Urothelium cell line (cell line): ENCODE measurements at regions not wholly inside any gene's neighbourhood (a gene's known extent, or its start where the extent isn't known, plus 50 kb on each side); places are given as distances from the start of the nearest gene placed in this dataset.

Experiments
- DNase-seq: peaks from one replicate; pipeline ENCODE4 v3.0.0; 2011; ENCODE audit warnings: low spot score, mixed read lengths
- FAIRE-seq: peaks from 2 replicates; lab custom pipeline; 2011; peaks lifted over from hg19 to GRCh38; lab: Jason Lieb, UNC

DNA sequence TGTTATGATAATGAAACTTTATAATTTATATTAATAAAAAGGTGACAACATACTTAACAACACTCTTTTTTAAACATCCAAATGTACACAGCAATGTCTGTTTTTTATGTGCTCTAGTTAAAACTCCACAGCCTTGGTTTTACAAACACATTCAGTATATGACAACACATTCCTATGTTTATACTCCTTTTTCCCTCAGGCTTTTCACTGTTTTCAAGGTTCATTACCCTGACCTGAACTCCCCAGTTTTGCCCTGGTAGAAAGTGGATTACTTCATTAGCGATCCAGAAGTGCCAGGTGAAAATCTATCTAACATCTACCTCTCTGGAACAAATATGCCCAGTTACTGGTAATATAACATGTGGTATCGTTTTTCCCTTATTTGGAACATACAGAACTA is 340.2 kb upstream of the DDHD1 start:
- FAIRE-seq (no peak), DNase-seq (no peak)

DNA sequence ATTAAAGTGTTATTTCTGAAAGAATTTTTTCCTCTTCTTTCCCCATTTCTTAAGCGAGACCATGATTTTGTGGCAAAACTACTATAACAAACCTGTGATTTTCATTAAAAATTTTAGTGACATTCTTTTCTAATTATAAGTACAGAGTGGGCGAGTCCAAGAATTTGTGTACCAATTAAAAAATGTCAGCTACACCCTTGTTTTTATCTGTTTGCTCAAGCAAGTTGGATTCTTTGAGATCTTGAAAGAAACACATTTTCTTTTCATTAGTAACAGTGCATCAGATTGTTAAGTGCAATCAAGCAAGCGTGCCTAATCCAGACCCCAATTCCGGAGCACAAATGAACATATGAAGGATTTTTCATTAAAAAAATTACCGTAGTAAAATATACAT is 338.8 kb upstream of the DDHD1 start:
- no peak for FAIRE-seq
- DNase-seq: no peak

DNA sequence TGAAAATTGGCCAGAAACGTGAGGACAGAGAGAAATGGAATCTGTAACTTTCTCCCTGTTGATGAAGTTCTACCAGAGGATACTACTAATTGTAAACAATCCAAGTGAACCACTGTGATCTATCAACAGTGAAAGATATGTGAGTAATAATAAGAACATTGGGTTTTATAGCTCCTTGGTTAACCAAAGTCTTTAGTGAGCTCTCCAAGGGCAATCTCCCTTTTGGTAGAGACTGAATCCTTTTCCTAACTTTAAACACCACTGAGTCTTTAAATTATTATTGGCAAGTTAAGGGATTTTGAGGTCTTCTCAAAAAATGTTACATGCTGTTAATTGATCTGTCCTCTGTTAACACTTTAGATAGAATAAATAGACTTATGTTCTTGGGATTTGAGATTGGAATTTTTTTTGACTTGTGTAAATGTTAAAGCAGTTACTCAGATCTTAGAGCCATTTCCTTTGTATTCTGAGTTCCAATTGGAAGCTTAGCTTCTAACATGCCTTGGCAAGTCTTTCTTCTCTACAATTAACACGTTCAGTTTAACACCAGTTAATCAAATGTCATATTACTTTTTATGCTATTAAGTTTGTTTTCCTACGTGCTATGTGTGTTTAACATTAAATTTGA is 338.2 kb upstream of the DDHD1 start:
- FAIRE-seq: no peak
- DNase-seq: no peak

DNA sequence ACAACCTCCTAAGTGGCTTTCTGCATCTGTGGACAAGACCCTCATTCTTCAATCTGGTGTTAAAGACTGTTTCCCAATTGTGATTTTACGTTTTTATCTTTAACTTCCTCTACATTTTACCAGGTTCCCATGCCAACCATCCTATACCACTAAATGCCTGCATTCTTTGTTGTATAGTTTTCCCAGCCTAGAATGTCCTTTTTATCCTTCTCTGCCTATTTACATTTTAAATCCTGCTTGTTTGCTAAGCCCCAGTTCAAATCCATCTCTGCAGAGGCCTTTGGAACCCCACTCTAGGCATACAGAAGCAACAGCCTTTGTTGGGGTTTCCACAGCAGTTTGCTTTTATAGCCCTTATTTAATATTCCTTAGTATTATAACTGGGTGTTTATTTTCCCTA is 325.1 kb upstream of the DDHD1 start:
- no peak for DNase-seq
- no peak for FAIRE-seq

DNA sequence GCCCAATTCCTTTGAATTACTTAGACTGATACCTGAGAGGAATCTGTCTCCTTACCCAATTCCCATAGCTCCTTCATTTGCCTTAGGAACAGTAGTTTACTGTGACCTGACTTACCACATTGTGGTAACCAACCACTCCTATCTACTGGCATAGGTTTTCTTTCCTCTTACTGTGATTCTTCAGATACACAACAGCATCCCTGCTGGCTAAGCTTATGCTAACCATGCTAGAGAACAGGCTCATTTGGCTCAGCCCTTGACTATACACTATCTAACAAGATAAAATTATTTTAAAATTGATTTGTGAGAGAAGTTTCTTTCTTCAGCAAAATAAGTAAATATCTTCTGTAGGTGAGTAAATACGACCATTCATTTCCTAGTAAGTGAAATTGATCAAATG is 320.4 kb upstream of the DDHD1 start:
- DNase-seq (no peak), FAIRE-seq (no peak)

DNA sequence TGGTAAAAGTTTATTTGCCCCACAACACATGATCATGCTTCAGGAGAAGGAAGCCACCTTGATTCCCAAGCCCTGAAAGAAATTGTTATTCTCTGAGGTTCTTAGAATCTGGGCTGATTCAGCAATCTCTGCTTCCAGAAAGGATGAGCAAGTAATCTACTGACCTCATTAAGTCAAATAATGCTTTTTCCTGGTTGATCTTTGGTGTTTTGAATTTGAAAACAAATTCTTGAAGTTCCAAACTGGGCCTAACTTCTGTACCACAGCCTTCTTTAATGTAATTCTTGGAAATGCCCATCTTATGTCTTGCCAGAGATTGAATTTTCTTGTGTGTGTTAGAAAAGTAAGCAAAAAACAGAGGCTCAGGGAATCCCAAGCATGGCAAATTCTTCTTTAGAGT is 319.2 kb upstream of the DDHD1 start:
- DNase-seq (no peak), FAIRE-seq (no peak)

DNA sequence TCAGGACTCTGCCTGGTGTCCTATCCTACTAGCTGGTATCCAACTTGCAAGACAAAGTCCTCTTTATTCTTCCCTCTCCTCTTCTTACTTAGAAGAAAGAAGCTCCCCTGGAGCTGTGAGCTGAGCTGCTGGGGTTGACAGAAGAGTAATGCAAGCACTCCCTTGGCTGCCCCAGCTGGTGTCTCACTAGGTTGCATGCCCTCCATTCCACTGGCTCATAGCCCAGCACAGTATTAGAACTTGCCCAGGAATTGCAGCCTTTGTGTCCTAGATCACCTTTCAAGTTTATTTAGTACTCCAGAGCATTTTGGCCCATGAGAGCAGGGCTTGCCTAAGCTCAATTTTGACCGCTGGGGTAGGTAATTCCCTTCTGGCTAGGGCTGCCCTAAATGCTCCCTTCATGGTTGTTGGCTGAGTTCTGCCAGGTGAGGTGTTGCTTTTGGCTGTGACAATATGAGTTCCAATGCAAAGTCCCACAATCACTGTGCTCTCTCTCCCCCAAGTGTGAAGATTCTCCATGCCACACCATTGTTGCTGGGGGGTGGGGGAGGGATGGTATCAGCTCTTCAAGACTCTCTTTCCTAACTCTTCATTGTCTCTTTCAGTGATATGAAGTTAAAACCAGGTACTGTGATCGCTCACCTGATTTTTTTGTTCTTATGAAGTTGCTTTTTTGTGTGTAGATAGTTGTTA is 317.4 kb upstream of the DDHD1 start:
- DNase-seq (no peak), FAIRE-seq (no peak)

DNA sequence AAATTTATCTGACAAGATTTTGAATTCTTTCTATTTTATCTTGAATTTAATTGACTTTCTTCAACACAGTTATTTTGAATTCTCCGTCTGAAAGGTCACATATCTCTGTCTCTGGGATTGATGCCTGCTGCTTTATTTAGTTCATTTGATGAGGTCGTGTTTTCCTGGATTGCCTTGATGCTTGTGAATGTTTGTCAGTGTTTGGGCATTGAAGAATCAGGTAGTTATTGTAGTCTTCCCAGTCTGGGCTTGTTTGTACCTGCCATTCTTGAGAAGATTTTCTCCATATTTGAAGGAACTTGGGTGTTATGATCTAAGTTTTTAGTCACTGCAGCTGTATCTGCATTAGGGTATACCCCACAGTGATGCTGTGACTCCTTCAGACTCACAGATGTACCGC is 315.8 kb upstream of the DDHD1 start:
- DNase-seq: no peak
- no peak for FAIRE-seq

DNA sequence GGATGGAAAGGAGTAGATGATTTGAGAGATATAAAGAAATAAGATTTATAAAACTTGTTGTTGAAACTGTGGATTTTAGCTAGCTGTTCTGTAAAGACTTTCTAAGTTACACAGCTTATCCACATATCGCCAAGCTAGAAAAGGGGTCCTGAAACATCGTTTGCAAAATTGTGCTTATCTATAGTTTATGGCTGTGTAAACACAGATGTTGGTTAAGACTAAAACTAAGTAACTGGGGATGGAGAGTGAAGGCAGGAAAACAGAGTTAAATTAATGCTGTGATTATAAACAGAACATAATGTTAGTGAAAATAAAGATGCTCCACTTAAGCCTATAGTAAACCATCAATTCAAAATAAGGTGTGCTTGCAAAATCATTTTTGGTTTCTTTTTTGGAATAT is 311.3 kb upstream of the DDHD1 start:
- no peak for DNase-seq
- no peak for FAIRE-seq

DNA sequence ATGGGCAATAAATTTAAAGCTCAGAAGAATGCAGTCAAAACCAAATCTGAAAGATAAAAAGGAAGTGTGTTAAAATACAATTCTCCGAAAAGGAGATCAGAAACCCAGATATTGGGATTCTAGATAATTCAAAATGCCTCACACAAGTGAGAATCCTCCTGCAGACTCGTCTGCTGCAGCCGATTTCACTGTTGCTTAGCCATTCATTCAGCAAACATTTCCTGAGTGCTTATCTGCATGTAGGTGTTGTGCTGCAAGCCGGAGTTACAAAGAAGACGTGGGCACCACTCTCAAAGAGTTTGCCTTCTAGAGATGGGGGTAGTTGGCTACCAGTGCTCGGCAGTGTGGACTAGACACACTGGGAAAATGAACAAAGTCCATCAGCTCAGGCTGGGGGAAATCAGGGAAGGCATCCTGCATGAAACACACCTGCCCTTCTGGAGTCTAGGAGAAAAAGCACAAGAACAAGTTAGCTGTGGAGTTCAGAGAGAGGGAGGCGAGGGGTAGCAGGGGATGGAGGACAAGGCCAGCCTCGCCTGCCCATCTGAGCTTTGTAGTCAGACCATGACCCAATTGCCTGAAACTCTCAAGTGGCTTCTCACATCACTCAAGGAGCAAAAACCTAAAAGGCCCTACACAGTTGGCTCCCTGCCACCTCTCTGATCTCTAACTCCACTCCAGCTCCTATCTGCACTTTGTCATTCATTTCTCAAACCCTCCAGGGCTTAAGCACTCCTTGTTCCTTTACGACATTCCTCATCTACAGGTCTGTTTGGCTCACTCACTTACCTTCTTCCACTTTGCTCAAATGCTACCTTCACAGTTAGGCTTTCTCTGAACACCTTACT is 310.0 kb upstream of the DDHD1 start:
- FAIRE-seq (peak; percentile 91), DNase-seq (no peak)

DNA sequence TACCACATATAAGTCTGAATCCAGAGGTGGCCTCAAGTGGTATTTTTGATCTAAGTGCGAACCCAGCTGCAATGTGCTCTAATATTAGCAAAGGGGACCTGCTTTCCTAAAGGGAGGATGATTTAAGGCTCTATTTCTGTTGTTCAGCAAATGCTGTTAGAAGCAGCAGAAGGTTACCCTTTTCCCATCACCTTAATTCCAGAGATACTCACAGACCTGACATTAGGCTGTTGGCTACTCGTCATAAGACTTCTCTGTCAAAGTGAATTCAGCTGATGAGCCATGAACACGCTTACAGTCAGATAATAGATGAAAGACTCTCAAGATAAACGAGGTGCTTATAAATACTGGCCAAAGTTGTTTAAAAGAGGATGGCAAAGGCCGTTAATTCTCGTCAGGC is 308.7 kb upstream of the DDHD1 start:
- DNase-seq (no peak), FAIRE-seq (no peak)

DNA sequence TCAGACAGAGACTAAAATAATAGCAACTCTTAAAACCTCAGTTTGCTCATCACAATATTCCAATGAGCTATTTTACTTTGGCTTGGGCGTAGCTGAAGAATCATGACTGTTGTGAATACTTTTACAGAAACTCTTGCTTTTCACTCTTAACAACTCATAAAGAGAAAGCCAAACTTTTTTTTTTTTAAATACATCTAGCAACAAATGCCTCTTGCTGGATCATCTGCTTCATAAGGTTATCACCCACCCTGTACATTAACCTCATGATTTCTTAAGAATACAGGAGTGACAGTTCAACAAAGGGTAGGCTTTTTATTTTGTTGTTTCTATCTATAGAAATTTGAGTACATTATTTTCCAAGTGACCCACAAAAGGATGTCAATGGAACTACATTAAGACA is 307.4 kb upstream of the DDHD1 start:
- no peak for DNase-seq
- no peak for FAIRE-seq

DNA sequence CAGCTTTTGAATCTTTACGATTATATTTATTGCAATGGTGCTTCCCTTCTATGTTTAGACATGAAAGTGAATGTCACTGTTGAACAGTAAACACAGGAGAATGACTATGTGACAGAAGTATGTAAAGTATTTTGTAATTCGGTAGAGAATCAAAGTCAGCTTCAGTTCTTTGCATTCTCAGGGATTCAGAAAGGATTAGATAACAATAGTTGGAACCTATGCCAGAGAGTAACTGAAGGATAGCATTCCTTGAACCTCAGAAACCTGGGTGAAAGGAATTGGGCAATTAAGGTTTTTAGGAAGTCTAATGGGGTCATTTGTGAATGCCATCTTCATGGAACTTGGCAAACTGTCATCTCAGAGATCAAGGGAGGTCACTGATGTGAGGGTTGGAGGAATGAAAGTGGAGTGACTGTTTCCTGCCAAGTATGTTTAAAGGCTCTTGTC is 305.3 kb upstream of the DDHD1 start:
- DNase-seq: peak; percentile 78
- FAIRE-seq: peak; percentile 92

DNA sequence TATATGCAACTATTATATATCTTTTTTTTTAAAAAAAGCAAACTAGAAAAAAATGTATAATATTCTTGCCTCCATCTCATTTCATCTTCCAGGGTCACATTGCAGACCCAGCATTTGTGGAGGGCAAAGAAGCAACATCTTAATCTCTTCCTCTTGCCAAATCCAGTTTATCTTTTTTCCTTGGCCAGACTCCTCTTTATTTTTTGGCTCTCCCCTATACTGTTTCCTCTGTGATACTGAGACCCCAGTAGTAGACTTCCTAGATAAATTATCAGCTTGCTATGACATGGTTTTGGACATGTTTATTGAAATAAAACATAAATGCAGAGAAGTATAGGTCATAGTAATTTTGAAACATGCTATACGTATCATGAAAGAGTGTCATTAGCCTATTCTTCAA is 303.8 kb upstream of the DDHD1 start:
- no peak for DNase-seq
- FAIRE-seq: peak; percentile 50

DNA sequence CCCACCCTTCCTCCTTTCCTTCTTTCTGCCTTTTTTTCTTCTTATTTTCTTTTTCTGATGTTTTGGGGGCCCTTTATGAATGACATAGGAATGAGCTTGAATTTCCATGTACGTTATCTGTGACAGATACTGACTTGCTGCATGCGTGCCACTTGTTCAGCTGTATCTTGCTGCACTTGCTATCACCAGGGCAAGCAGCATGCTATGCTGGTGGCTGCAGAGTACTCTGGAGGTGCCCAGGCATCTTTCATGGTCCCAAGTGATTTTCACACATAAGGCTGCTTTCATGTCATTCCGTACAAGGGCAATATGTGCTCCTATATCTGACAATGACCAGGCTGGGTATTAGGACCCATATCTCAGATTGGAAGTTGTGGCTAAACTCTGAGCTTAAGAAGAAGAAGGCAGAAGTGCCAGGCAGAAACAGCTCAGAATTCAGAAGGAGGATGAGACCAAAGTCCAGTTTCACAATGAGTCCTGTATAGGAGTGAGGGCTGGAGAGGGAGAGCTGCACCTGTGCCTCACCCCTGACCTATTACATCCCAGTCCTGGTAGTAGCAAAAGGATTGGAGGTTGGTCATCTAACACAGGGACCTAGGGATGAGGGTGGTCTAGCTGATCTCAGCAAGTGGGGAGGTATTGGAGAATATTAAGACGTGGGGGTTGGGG is 299.0 kb upstream of the DDHD1 start:
- no peak for DNase-seq
- FAIRE-seq: peak; percentile 98

DNA sequence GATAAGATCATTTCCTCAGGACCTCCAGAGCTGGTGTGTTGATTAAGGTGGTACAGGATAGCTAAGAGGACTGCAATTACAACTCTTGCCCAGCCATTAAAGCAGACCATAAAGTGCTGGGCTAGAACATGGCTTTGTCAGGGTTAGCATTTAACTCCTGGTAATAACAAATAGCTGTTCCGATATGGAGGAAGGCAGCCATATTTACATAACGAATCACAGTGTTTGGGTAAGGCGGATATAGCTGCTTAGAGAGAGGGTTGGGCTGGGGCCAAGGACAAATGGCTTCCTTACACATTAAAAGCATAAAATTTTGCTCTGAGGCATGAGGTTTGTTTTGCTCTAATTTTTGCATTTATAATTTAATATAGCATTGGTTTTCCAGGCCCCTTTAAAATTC is 297.7 kb upstream of the DDHD1 start:
- DNase-seq: no peak

DNA sequence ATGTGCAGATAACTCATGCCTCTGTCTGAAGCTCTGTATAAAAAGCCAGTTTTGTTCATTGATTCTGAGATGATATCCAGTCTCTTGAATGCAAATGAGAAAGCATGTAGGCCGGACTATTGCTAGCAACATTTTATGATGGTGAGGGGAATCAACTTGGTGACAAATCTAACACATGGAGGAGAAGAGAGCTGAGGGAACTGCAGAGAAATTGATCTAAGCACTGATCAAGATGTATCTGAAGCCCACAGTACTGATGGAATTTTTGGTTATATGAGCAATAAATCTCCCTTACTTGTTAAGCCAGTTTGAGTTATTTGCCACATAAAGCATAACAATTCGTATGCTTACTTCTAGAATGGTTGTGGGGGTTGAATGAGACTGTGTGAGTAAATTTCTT is 295.6 kb upstream of the DDHD1 start:
- peak; percentile 42 for FAIRE-seq
- no peak for DNase-seq

More for the DNA sequence above, 297.7 kb upstream of the DDHD1 start:
- FAIRE-seq: no peak

DNA sequence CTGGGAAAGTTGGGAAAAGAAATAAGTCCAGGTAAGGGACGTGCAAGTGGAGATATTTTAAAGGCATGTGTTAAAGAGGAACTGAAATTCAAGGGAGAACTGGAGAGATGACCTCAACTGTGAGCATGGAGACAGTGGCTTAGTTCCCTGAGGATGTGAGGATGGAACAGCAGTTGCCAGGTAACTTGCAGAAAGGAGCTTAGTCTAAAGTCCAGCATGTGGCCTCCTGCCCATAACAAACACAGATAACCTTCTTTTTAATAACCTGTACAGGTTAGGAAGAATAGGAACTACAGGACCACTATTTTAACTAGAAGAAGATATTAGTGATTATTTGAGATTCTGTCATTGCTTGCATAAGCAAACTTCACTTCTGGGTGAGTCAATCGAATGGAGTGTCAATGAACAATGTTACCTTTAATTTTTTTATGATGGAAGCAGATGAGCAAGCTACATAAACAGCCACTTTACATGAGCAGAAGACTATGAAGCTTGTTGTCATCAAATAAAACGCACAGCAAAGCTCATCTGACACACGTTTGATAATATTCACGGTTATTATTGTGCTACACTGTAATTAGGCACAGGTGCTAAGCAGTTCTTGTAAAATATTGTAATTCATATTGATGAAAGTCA is 291.7 kb upstream of the DDHD1 start:
- no peak for DNase-seq
- no peak for FAIRE-seq

DNA sequence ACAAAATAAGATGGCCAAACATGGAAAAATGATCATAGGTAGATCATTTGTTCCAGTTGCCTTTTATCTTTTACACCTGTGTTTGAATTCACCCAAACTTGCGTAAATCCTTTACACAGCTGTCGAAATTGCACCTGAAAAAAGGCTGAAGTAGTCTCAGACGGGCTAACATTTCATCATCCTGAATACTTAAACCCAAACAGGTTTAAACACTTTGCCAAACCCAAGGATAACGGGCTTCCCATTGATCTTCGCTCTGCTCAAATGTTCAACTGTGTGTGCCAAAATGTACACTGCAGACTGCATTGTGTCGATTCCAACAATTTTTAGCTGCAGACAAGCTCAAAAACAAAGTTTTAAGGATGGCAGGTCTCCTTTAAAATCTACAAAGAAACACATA is 288.7 kb upstream of the DDHD1 start:
- FAIRE-seq (peak; percentile 46), DNase-seq (no peak)

DNA sequence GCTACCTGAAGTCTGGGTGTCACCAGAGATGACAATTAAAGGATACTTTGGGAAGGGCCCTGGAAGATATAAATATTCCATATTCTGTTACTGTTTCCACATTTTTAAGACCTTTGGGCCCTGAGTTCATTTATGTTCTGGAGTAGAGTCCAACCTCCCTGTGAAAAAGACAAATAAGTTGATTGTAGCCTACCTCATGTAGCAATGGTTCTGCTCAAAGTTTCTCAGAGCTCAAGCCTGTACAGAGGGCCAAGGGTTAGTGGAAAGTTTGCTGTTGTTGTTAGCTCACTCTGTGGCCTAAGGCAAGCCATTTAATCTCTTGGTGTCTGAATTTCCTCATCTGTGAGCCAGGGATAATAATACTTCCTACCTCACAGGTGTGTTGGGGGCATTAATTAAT is 284.7 kb upstream of the DDHD1 start:
- DNase-seq (no peak), FAIRE-seq (no peak)

DNA sequence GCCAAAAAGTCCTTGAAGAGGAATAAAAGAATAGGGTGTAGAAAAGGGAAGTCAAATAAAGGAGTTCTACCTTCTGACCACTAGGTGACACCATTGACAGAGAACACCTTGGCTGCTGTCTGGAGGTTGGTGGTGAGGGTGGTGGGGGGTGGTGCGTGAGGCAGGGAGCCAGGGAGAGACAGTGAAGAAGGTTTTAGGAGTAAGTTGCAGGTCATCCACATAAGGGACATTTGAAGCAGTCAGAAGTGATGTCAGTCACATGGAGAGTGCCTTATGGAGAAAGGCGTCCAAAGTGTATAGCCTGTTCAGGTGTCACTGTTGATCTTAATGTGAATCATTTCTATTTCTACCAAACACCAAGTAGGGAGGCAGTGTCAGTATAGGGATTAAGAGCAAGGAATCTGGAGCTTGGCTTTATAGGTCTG is 279.3 kb upstream of the DDHD1 start:
- DNase-seq (peak; percentile 85), FAIRE-seq (peak; percentile 96)
